GM23248 (cell line): ENCODE measurements at regions not wholly inside any gene's neighbourhood (a gene's known extent, or its start where the extent isn't known, plus 50 kb on each side); places are given as distances from the start of the nearest gene placed in this dataset.

Experiments used
- EZH2 ChIP-seq: fragments of 200-600 bp; sonication (generic); IDR thresholded peaks from 2 replicates; pipeline ENCODE4 v1.6.1; 2018; ENCODE audit warnings: antibody characterized with exemption, mild to moderate bottlenecking; ENCODE audit not compliant: insufficient read depth, poor library complexity, severe bottlenecking
- EZH2phosphoT487 ChIP-seq: fragments of 200-600 bp; sonication (generic); IDR thresholded peaks from 2 replicates; pipeline ENCODE4 v1.6.1; 2018; ENCODE audit warnings: antibody characterized with exemption, moderate library complexity, mild to moderate bottlenecking, low read depth; ENCODE audit not compliant: insufficient read depth

GRCh38 chr9:100959226-100959625 lies 69.3 kb upstream of the PLPPR1 start:
- TF ChIP-seq EZH2: no peak
- TF ChIP-seq EZH2phosphoT487: no peak
